OCI-LY1 (cell line): ENCODE measurements at regions not wholly inside any gene's neighbourhood (a gene's known extent, or its start where the extent isn't known, plus 50 kb on each side); places are given as distances from the start of the nearest gene placed in this dataset.

Experiments used
- H2AFZ ChIP-seq: fragments of 200-600 bp; sonication (generic), shearing (Covaris generic); 2 replicates; pipeline ENCODE4 v1.6.0; 2014; ENCODE audit warnings: antibody characterized with exemption, mild to moderate bottlenecking, low read length
- H3F3A ChIP-seq: fragments of 200-600 bp; sonication (generic), shearing (Covaris generic); 2 replicates; pipeline ENCODE4 v1.6.0; 2014; ENCODE audit warnings: mild to moderate bottlenecking, antibody characterized with exemption, low read length, moderate library complexity; ENCODE audit not compliant: insufficient read depth
- H3K27ac ChIP-seq: fragments of 200-600 bp; sonication (generic); 2 replicates; pipeline ENCODE4 v1.5.1; 2014; ENCODE audit warnings: low read length, mixed run types, mild to moderate bottlenecking, low read depth; ENCODE audit not compliant: poor library complexity, severe bottlenecking
- H3K27me3 ChIP-seq: fragments of 200-600 bp; sonication (generic); 2 replicates; pipeline ENCODE4 v1.6.0; 2014; ENCODE audit warnings: antibody characterized with exemption, mild to moderate bottlenecking, low read length, moderate library complexity; ENCODE audit not compliant: insufficient read depth
- H3K36me3 ChIP-seq: fragments of 200-600 bp; sonication (generic); 2 replicates; pipeline ENCODE4 v1.6.1; 2014; ENCODE audit warnings: mild to moderate bottlenecking, antibody characterized with exemption, low read length, moderate library complexity, mixed read lengths; ENCODE audit not compliant: insufficient read depth
- H3K4me1 ChIP-seq: fragments of 200-600 bp; sonication (generic); 2 replicates; pipeline ENCODE4 v1.5.1; 2014; ENCODE audit warnings: mild to moderate bottlenecking, low read length, moderate library complexity; ENCODE audit not compliant: insufficient read depth, severe bottlenecking
- H3K4me2 ChIP-seq: fragments of 200-600 bp; sonication (generic), shearing (Covaris generic); 2 replicates; pipeline ENCODE4 v1.6.1; 2014; ENCODE audit warnings: low read length
- H3K4me3 ChIP-seq: fragments of 200-600 bp; sonication (generic); 2 replicates; pipeline ENCODE4 v1.5.1; 2014; ENCODE audit warnings: low read length, low read depth, mild to moderate bottlenecking, mixed read lengths; ENCODE audit not compliant: poor library complexity, severe bottlenecking
- H3K79me2 ChIP-seq: fragments of 200-600 bp; shearing (Covaris generic); 2 replicates; pipeline ENCODE4 v1.6.1; 2016; ENCODE audit warnings: mixed run types, low read length, mixed read lengths; ENCODE audit not compliant: insufficient read depth
- H3K9ac ChIP-seq: fragments of 200-600 bp; sonication (generic), shearing (Covaris generic); 2 replicates; pipeline ENCODE4 v1.6.1; 2014; ENCODE audit warnings: mild to moderate bottlenecking, low read length, mixed read lengths
- H3K9me2 ChIP-seq: fragments of 200-600 bp; sonication (generic), shearing (Covaris generic); 2 replicates; pipeline ENCODE4 v1.6.1; 2014; ENCODE audit warnings: low read depth, mild to moderate bottlenecking, low read length, mixed read lengths
- H3K9me3 ChIP-seq: fragments of 200-600 bp; shearing (Covaris generic); 2 replicates; pipeline ENCODE4 v1.6.1; 2014; ENCODE audit warnings: low read length, mixed read lengths
- H4K20me1 ChIP-seq: fragments of 200-600 bp; sonication (generic), shearing (Covaris generic); 2 replicates; pipeline ENCODE4 v1.6.0; 2016; ENCODE audit warnings: mild to moderate bottlenecking, low read length; ENCODE audit not compliant: insufficient read depth
- EZH2 ChIP-seq: fragments of 200-600 bp; sonication (generic), shearing (Covaris generic); IDR thresholded peaks from 2 replicates; pipeline ENCODE4 v1.8.0; 2017; ENCODE audit warnings: borderline replicate concordance, mixed run types, mild to moderate bottlenecking, antibody characterized with exemption, low read length, moderate library complexity, mixed read lengths
- TF ChIP-seq, protein P1 (sequence below): fragments of 200-600 bp; sonication (generic), shearing (Covaris generic); IDR thresholded peaks from 2 replicates; pipeline ENCODE4 v1.5.1; 2017; ENCODE audit warnings: mild to moderate bottlenecking, antibody characterized with exemption, low read length, moderate library complexity, mixed read lengths

DNA sequence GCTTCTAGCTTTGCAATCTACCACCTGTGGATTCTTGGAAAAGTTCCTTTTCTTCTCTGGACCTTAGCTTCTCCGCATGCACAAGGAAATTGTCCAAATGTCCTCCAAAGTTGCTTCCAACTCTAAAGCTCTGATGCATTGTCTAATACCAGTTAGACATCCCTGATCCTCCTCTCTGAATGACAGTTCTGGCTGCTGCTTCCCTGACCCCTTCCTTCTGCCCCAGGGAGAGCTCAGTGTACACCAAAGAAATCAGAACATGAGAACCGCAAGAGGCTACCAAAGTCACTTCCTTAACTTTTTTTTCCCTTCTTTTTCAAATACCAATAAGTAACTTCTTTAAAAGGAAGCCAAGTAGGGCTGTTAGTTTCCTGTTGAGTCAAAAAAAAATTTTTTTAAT, 79.7 kb upstream of the CES5A start:
- H3K9me2 ChIP-seq, result no peaks in the 10 kb centered on the region
- H3K4me2 ChIP-seq, result no peak overlapping the region
- no peak overlapping the region for H3K4me3 ChIP-seq
- H3K9ac ChIP-seq, result no peak overlapping the region
- H3F3A ChIP-seq, result no peaks in the 10 kb centered on the region
- no peaks in the 10 kb centered on the region for H3K9me3 ChIP-seq
- H4K20me1 ChIP-seq, result no peaks in the 10 kb centered on the region
- no peak overlapping the region for H3K27ac ChIP-seq
- no peaks in the 10 kb centered on the region for H3K79me2 ChIP-seq
- no peaks in the 10 kb centered on the region for H3K27me3 ChIP-seq
- no peaks in the 10 kb centered on the region for H3K4me1 ChIP-seq
- no peaks in the 10 kb centered on the region for H3K36me3 ChIP-seq
- TF ChIP-seq, protein P1, sequence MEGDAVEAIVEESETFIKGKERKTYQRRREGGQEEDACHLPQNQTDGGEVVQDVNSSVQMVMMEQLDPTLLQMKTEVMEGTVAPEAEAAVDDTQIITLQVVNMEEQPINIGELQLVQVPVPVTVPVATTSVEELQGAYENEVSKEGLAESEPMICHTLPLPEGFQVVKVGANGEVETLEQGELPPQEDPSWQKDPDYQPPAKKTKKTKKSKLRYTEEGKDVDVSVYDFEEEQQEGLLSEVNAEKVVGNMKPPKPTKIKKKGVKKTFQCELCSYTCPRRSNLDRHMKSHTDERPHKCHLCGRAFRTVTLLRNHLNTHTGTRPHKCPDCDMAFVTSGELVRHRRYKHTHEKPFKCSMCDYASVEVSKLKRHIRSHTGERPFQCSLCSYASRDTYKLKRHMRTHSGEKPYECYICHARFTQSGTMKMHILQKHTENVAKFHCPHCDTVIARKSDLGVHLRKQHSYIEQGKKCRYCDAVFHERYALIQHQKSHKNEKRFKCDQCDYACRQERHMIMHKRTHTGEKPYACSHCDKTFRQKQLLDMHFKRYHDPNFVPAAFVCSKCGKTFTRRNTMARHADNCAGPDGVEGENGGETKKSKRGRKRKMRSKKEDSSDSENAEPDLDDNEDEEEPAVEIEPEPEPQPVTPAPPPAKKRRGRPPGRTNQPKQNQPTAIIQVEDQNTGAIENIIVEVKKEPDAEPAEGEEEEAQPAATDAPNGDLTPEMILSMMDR, result no peak
- TF ChIP-seq EZH2, result no peak
- no peak overlapping the region for H2AFZ ChIP-seq

DNA sequence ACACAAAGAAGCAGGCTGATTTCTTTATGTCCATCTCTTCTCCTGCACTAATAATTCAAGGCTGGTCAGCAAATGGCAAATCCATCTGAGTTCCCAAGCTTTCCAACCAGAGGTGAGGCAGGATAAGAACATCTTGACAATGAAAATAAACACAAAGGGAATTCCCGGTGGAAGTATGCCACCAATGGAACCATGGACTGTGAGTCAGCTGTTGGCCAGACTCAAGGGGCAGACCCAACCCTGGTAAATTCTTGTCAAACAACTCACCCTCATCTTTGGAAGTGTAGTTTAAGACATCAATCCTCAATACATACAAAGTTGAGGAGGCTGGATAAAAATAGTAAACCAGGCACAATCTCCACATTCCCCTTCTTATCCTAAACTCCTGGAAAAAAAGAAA, 74.3 kb upstream of the CES5A start:
- no peaks in the 10 kb centered on the region for H3K27me3 ChIP-seq
- no peak overlapping the region for H3K4me2 ChIP-seq
- H3K4me1 ChIP-seq, result no peaks in the 10 kb centered on the region
- no peaks in the 10 kb centered on the region for H4K20me1 ChIP-seq
- H3K79me2 ChIP-seq, result no peaks in the 10 kb centered on the region
- H3F3A ChIP-seq, result no peaks in the 10 kb centered on the region
- H3K4me3 ChIP-seq, result no peak overlapping the region
- H3K27ac ChIP-seq, result no peak overlapping the region
- no peak overlapping the region for H3K9ac ChIP-seq
- no peak for TF ChIP-seq EZH2
- TF ChIP-seq, protein P1, result no peak
- H3K36me3 ChIP-seq, result no peaks in the 10 kb centered on the region
- no peak overlapping the region for H2AFZ ChIP-seq
- no peaks in the 10 kb centered on the region for H3K9me3 ChIP-seq
- no peaks in the 10 kb centered on the region for H3K9me2 ChIP-seq

- Histone ChIP-seq H3K9ac (no peak overlapping the region), H3K27me3 (no peaks in the 10 kb centered on the region), H3K9me2 (no peaks in the 10 kb centered on the region), H2AFZ (no peak overlapping the region), H3K36me3 (no peaks in the 10 kb centered on the region), H4K20me1 (no peaks in the 10 kb centered on the region), H3K9me3 (no peaks in the 10 kb centered on the region), H3K79me2 (no peaks in the 10 kb centered on the region), H3K4me3 (no peak overlapping the region), H3F3A (no peaks in the 10 kb centered on the region), H3K27ac (no peak overlapping the region), H3K4me2 (no peak overlapping the region), H3K4me1 (no peaks in the 10 kb centered on the region)
- no peak for TF ChIP-seq EZH2
- TF ChIP-seq, protein P1, result no peak
Measured at GRCh38 chr16:55948230-55948629, 73.1 kb upstream of the CES5A start.
